Transverse colon (tissue), 4 donors: ENCODE measurements at regions not wholly inside any gene's neighbourhood (a gene's known extent, or its start where the extent isn't known, plus 50 kb on each side); places are given as distances from the start of the nearest gene placed in this dataset.

ENCODE experiments used
- DNase-seq: peaks from one replicate; pipeline ENCODE4 v3.0.0-alpha.2; 2019
- H3K27ac ChIP-seq, 4 donors: fragments of 200-600 bp; sonication (generic); 2 replicates each; pipeline ENCODE4 v1.5.1; 2016 to 2018; ENCODE audit warnings: inconsistent platforms in 4 of 4
- H3K27me3 ChIP-seq: fragments of 200-600 bp; sonication (generic); 2 replicates; pipeline ENCODE4 v1.5.1; 2017; ENCODE audit warnings: inconsistent platforms
- H3K36me3 ChIP-seq, 4 donors: fragments of 200-600 bp; sonication (generic); 2 replicates each; pipeline ENCODE4 v1.5.1; 2017 to 2019; ENCODE audit warnings: inconsistent platforms in 4 of 4
- H3K4me1 ChIP-seq, 4 donors: fragments of 200-600 bp; sonication (generic); 2 replicates each; pipeline ENCODE4 v1.5.1; 2017 to 2020; ENCODE audit warnings: inconsistent platforms in 4 of 4
- H3K4me3 ChIP-seq, 4 donors: fragments of 200-600 bp; sonication (generic); 1 replicate in 1 of 4; 2 replicates in 3 of 4; pipeline versions ENCODE4 v1.5.1 to v1.6.1; 2017 to 2019; ENCODE audit warnings: inconsistent platforms in 4 of 4
- H3K9me3 ChIP-seq, 2 donors: fragments of 200-600 bp; sonication (generic); 2 replicates each; pipeline ENCODE4 v1.5.1; 2017 to 2019; ENCODE audit warnings: inconsistent platforms in 2 of 2
- EP300 ChIP-seq: sonication (generic); formaldehyde crosslinking; IDR thresholded peaks from one replicate; pipeline ENCODE4 v1.6.1; 2017; ENCODE audit warnings: antibody characterized with exemption, low read depth
- POLR2A ChIP-seq: fragments of 450-650 bp; IDR thresholded peaks from one replicate; pipeline ENCODE4 v1.6.1; 2016; ENCODE audit warnings: antibody characterized with exemption, mild to moderate bottlenecking, moderate library complexity
- POLR2AphosphoS5 ChIP-seq, 3 donors: sonication (generic); formaldehyde crosslinking; IDR thresholded peaks; one replicate each; pipeline ENCODE4 v1.6.1; 2016; ENCODE audit warnings: antibody characterized with exemption in 3 of 3
- WGBS, 2 donors: methylation state at CpG; one replicate each; pipeline ENCODE4 v1.1.5; 2018; ENCODE audit warnings: low coverage in 1 of 2; 5-methylcytosine and 5-hydroxymethylcytosine counted together
- in situ Hi-C, 4 donors: fragments of 200-750 bp; cut with MboI; loops; one replicate each; pipeline versions ENCODE4 v1.15.0 to v1.15.1; 2017; ENCODE audit warnings: low sequenced_read_pairs in 3 of 4, low pct_ligation_motif_present in 1 of 4, low pct_unique_long_range_greater_than_20kb in 1 of 4
- intact Hi-C: fragments of 100-400 bp; cut with DNase I; formaldehyde crosslinking; loops from one replicate; pipeline ENCODE4 v1.15.1; 2023; ENCODE audit warnings: low total_unique reads
- TF ChIP-seq, protein P1 (sequence below), 5 experiments: fragments of 200-600 bp in 3 of 5; fragments of 450-650 bp in 2 of 5; sonication (generic) in 3 of 5; IDR thresholded peaks; 1 replicate in 2 of 5; 2 replicates in 3 of 5; pipeline ENCODE4 v1.5.1; 2016 to 2017; ENCODE audit warnings: antibody characterized with exemption in 5 of 5, inconsistent platforms in 3 of 5, mild to moderate bottlenecking in 2 of 5, moderate library complexity in 1 of 5

GRCh38 chr4:184315675-184316359, 98.1 kb upstream of the ENPP6 start:
- peaks cover under 1 to 10% (median 5%) of the 10 kb centered on the region in 4 donors for H3K4me1 ChIP-seq
- no peak overlapping the region for H3K27ac ChIP-seq
- 99 to 100% methylated on average over 1 to 8 of the region's 8 CpGs for WGBS, 2 donors
- H3K36me3 ChIP-seq = no peaks in the 10 kb centered on the region
- no peaks in the 10 kb centered on the region for H3K27me3 ChIP-seq
- no peak for DNase-seq
- H3K9me3 ChIP-seq = no peaks in the 10 kb centered on the region
- intact Hi-C loops = no loop called here
- TF ChIP-seq POLR2AphosphoS5 (IDR thresholded peaks at IDR 0.05) = no peak
- TF ChIP-seq EP300 = no peak
- TF ChIP-seq POLR2A = no peak
- TF ChIP-seq, protein P1, sequence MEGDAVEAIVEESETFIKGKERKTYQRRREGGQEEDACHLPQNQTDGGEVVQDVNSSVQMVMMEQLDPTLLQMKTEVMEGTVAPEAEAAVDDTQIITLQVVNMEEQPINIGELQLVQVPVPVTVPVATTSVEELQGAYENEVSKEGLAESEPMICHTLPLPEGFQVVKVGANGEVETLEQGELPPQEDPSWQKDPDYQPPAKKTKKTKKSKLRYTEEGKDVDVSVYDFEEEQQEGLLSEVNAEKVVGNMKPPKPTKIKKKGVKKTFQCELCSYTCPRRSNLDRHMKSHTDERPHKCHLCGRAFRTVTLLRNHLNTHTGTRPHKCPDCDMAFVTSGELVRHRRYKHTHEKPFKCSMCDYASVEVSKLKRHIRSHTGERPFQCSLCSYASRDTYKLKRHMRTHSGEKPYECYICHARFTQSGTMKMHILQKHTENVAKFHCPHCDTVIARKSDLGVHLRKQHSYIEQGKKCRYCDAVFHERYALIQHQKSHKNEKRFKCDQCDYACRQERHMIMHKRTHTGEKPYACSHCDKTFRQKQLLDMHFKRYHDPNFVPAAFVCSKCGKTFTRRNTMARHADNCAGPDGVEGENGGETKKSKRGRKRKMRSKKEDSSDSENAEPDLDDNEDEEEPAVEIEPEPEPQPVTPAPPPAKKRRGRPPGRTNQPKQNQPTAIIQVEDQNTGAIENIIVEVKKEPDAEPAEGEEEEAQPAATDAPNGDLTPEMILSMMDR (IDR thresholded peaks at IDR 0.05) = no peak
- in situ Hi-C loops = no loop called here
- no peak overlapping the region for H3K4me3 ChIP-seq

DNA sequence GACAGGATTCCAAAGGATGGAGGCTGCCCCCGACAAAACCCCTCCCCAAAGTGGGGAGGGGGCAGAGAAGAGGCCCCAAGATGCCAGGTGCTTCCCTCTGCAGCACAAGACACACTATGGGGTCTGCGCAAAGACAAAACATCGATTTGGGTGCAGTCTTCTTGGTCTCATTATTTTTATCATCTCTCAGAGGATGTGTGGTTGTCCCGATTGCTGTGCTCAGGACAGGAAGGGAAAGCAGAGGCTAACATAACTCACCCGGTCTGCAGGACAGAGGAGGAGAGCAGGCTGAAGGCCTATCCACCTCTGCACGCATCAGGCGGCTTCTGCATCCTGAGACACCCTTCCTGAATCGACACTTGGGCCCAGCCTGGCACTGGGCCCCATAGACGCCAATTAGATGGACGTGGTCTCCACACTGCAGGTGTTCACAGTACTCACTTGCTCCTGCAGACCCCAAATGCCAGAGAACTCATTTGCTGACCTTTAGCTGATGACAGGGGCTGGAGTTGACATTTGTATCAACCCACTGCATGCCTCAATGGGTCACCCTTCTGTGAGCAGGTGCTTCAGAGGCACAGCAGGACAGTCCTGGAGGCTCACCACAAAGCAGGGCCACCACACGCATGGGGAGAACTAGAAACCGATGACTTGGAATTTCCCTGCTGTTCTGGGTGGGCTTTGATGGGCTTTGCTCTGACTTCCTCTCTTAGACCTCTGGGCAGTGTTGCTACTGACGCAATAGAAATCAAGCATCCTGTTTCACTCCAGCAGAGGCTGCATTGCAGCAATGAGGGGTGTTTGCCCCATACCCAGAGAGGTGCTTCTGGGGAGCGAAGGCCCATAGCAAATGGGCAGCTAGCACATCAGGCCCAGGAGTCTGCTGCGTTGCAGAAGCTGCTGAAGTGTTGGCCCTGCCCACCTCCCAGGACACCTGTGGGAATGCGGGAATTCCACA, 96.3 kb upstream of the ENPP6 start:
- 73 to 79% methylated on average over 3 to 15 of the region's 16 CpGs for WGBS, 2 donors
- no peak overlapping the region for H3K4me3 ChIP-seq
- H3K4me1 ChIP-seq = peaks cover 3 to 17% (median 10%) of the 10 kb centered on the region in 4 donors
- H3K27ac ChIP-seq = no peak overlapping the region
- TF ChIP-seq EP300 = no peak
- TF ChIP-seq, protein P1 (IDR thresholded peaks at IDR 0.05) = no peak
- no peak for TF ChIP-seq POLR2A
- no peak for TF ChIP-seq POLR2AphosphoS5 (IDR thresholded peaks at IDR 0.05)
- peak; percentile 36 for DNase-seq
- no peaks in the 10 kb centered on the region for H3K27me3 ChIP-seq
- H3K36me3 ChIP-seq = no peaks in the 10 kb centered on the region
- in situ Hi-C loops = no loop called here
- H3K9me3 ChIP-seq = no peaks in the 10 kb centered on the region
- intact Hi-C loops = no loop called here

DNA sequence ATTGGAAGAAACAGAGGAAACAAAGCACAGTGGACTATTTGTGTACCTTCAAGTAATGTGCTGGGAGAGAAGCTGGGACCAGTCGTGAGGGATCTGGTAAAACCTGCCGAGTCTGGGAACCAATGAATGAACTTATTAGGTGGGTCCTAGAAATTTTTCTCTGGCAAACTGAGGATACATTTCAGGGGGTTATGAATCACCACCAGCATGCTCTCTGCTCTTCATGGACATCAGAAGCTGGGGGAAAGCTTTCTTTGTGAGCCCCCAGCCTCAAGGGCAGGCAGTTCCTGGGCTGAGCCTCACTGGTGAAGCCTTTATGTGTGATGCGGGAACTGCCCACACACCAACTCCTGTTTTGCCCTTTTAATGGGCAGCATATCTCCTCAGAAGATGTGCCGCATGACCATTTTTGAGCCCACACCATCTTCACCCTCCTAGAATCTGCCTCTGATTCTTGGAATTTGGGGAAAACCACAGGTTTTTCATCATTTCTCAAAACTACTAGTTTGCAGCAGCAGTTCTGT, 95.4 kb upstream of the ENPP6 start:
- WGBS, 2 donors = 93% methylated on average over 4 of the region's 4 CpGs; no CpG with 5 or more reads in 1 of the 2 donors
- TF ChIP-seq EP300 (no peak), POLR2A (no peak), POLR2AphosphoS5 (IDR thresholded peaks at IDR 0.05) (no peak)
- TF ChIP-seq, protein P1 (IDR thresholded peaks at IDR 0.05) = no peak
- no peak for DNase-seq

GRCh38 chr4:184312126-184312525, 94.5 kb upstream of the ENPP6 start:
- H3K27ac ChIP-seq = no peak overlapping the region
- H3K4me1 ChIP-seq = peaks cover 3 to 17% (median 10%) of the 10 kb centered on the region in 4 donors
- intact Hi-C loops = no loop called here
- no peak for TF ChIP-seq EP300
- TF ChIP-seq, protein P1 (IDR thresholded peaks at IDR 0.05) = no peak
- no peak for TF ChIP-seq POLR2AphosphoS5 (IDR thresholded peaks at IDR 0.05)
- no peak for DNase-seq
- H3K9me3 ChIP-seq = no peaks in the 10 kb centered on the region
- WGBS, 2 donors = 89 to 97% methylated on average over 1 to 3 of the region's 3 CpGs
- no peaks in the 10 kb centered on the region for H3K36me3 ChIP-seq
- H3K27me3 ChIP-seq = no peaks in the 10 kb centered on the region
- H3K4me3 ChIP-seq = no peak overlapping the region
- in situ Hi-C loops = no loop called here

More for the DNA sequence above, 95.4 kb upstream of the ENPP6 start:
- Histone ChIP-seq H3K9me3 (no peaks in the 10 kb centered on the region), H3K4me1 (peaks cover 3 to 17% (median 10%) of the 10 kb centered on the region in 4 donors), H3K4me3 (no peak overlapping the region), H3K36me3 (no peaks in the 10 kb centered on the region), H3K27ac (no peak overlapping the region), H3K27me3 (no peaks in the 10 kb centered on the region)
- in situ Hi-C loops = no loop called here
- intact Hi-C loops = no loop called here
